ENCODE measurements at regions not wholly inside any gene's neighbourhood (a gene's known extent, or its start where the extent isn't known, plus 50 kb on each side); places are given as distances from the start of the nearest gene placed in this dataset.
"Not testable (repeated sequence)": the region's sequence is repeated elsewhere in the genome, so short reads cannot be mapped to it uniquely, and the experiment has no call there.

DNA sequence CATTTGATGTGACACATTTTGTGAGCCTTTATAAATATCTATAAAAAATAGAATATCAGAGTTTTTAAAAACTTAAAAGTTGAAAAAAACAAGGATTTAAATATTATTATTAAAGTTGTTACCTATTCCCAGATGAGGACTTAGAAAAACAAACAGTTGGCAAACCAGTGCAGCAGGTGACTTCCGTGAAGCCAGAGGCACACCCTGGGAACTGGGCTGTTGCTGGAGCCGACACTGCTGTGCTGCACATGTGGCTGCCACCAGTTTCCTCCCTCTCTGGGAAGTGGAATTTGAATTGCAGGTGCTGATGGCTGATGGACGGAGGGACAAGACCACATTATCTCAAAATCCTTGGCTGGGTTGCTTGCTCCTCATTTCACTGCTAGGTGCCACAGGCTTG, 442.4 kb upstream of the NPAP1 start:
- not testable (repeated sequence) for TF ChIP-seq NR2C1 (IDR thresholded peaks at IDR 0.05); MTA3 (IDR thresholded peaks at IDR 0.05; ENCODE audit: borderline replicate concordance, low read length); CTCF (IDR thresholded peaks at IDR 0.05 in 2 of 3, conservative IDR thresholded peaks at IDR 0.05 in 1 of 3; ENCODE audit: control insufficient read depth in 2 of 3, extremely low read depth in 1 of 3, insufficient read depth in 1 of 3, low read depth in 3 of 3, low read length in 3 of 3); ZBED1 (IDR thresholded peaks at IDR 0.05; ENCODE audit: borderline replicate concordance); GATAD2B (conservative IDR thresholded peaks at IDR 0.05; ENCODE audit: low read depth); CBX3 (IDR thresholded peaks at IDR 0.05; ENCODE audit: borderline replicate concordance, low read depth); EZH2 (IDR thresholded peaks at IDR 0.05; ENCODE audit: borderline replicate concordance, control insufficient read depth, low read depth, low read length); ELK1 (IDR thresholded peaks at IDR 0.05; ENCODE audit: low read depth, low read length); HDAC2 (IDR thresholded peaks at IDR 0.05); JUND (IDR thresholded peaks at IDR 0.05; ENCODE audit: low read depth, low read length)
- TF ChIP-seq, protein P1, sequence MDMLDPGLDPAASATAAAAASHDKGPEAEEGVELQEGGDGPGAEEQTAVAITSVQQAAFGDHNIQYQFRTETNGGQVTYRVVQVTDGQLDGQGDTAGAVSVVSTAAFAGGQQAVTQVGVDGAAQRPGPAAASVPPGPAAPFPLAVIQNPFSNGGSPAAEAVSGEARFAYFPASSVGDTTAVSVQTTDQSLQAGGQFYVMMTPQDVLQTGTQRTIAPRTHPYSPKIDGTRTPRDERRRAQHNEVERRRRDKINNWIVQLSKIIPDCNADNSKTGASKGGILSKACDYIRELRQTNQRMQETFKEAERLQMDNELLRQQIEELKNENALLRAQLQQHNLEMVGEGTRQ (IDR thresholded peaks at IDR 0.05; ENCODE audit: borderline replicate concordance, low read depth, low read length) = not testable (repeated sequence)

Data from GM12878 (cell line).